Stimulated activated CD8-positive, alpha-beta memory T cell treated with anti-CD3 and anti-CD28 coated beads, Interleukin-12 subunit alpha, Interleukin-12 subunit beta, amount 100 ng/mL, for 4 hours (primary cell): ENCODE measurements at regions not wholly inside any gene's neighbourhood (a gene's known extent, or its start where the extent isn't known, plus 50 kb on each side); places are given as distances from the start of the nearest gene placed in this dataset.

Experiments
- DNase-seq: peaks from one replicate; pipeline ENCODE4 v3.0.0-alpha.2; 2020; ENCODE audit warnings: low read depth

DNA sequence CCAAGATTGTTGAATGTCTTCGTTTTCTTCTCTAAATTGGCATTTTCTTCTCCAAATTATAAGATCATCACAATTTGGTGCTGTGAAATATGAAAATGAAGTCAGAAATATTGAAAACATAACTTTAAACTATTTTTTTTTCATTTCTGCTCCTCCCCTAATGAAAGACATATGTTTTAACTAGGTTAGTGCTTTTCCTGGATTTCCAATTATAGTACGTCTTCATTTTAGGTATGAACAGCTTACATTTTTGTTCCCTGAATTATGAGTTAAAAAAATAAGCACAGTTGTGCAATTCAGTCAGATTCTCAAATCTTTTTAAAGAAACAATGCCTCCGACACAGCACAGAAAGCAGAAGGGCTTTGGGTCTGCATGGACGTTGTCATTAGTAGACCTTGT, 83.5 kb upstream of the CFAP20DC start:
- DNase-seq, result no peak

DNA sequence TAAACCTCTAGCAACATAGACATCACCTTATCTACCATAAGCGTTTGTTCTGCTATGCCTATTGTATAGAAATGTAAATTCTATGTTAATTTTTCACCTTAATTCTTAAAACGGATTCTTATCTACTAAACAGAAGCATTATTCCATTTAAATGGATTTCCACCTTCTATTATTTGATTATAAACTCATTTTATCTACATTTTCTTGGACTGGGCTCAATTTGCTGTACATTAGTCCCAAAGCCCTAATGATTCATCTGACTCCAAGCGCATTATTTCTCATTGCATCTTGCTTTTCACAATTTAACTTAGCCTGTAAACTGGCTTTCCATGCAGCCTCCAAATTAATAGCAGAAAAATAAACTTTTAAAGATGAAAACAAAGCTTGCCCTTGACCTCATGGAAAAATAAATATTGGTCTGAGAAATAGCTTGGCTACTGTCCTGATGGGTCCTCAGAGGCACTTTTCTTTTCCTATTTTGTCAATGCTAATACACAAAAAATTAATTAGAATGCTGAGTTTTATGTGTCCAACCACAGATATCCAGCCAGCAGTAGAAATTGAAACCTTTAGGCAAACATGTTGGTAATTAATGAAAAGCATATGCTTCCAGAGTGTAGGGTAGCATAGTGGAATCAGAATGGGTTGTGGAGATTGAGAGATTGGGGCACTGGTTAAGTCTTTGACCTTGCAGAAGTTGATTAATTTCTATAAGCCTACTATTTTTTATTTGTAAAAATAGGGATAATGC, 81.4 kb upstream of the CFAP20DC start:
- no peak for DNase-seq

DNA sequence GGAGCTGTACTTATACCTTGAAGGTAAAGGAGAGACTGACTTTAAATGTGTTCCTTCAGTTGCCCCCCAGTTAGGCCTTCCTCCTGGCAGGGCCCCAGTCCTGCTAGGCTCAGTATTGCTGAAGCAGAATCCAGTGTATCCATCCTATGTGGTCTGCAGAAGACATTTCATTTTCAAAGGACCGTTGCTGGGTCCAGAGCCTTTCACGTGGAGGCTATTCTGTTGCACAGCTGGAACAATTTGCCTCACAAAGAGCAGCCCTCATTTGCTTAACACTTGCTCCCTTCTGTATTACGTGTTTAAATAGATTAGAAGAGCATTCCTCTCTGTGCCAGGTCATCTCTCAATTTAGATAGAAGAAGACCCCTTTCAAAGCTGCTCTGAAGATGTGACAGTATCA, 78.9 kb upstream of the CFAP20DC start:
- DNase-seq, result no peak

DNA sequence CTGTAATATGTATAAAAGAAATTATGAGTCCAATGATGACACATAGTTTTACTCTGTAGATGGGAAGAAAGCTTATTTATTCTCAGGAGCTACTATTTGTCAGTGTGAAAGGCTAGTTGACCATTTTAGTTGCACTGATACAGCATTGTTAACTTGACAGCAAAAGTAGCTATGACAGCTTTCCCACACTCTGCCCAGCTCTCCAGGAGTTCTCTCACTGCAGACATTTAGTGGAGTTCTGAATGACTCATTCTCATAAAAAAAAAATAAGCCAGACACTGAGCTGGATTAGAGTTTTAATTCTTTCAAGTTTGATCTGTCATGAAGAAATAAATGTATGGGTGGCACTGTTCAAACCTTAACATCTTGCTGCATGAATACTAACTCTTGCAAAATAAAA, 77.2 kb upstream of the CFAP20DC start:
- DNase-seq, result no peak

DNA sequence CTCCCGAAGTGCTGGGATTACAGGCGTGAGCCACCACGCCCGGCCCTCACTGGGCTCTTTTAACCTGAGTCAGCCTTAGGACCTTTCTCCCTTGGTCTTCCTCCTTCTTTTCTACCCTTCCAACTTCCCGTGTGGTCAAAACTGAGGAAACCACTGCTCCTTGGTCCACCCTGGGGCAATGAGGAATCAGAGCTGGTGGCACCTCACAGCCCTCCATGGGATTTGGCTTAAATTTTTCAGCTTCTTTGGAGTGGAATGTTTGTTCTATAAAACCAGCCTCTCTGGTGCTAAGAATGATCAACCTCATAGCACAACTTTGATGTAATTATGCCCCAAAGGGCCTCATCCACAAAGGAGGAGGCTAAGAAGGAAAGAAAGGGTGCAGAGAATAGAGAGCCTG, 76.6 kb upstream of the CFAP20DC start:
- DNase-seq, result no peak

DNA sequence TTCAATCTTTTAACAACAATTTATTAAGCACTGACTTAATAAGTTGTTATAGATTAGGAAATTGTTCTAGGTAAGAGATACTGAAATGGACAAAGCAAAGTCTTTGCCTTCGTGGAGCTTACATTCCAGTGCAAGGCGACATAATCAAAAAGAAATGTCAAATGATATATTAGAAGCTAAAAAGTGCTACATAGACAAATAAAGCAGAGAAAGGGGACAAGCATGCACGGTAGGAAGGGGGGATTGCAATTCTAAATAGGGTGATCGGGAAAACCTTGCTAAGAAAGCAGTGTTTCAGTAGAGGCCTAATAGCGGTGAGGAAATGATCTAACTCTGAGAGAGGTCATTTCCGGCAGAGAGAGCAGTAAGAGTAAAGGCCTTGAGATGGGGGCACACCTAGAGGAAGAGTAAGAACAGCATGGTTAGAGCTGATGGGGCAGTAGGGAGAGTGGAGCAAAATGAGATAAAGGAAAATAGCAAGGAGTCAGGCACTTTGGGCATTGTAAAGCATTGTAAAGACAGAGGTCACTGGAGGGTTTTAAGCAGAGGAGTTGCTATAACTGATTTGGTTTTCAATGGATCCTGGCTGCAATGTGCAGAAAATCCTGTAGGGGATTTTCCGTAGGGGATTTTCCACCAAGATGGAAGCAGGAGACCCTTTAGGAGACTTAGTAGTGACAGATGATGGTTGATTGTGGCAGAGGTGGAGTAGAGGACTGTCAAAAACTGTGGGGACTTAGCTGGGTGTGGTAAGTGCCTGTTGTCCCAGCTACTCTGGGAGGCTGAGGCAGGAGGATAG, 71.7 kb upstream of the CFAP20DC start:
- DNase-seq, result no peak

DNA sequence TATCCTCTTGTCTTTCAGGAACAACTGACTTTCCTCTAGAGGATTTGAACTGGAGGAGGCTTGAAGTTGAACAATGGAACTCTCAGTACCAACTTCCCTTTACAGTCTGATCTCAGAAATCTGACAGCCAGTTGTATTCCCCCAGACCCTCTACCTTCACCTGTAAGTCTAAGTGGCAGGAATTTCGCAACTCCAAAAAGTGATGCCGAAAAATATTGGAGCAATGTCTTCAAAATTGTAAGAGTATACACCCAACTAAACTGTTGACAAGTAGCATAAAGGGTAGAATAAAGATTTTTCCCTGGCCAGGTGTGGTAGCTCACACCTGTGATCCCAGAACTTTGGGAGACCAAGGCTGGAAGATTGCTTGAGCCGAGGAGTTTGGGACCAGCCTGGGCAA, 69.1 kb upstream of the CFAP20DC start:
- no peak for DNase-seq

DNA sequence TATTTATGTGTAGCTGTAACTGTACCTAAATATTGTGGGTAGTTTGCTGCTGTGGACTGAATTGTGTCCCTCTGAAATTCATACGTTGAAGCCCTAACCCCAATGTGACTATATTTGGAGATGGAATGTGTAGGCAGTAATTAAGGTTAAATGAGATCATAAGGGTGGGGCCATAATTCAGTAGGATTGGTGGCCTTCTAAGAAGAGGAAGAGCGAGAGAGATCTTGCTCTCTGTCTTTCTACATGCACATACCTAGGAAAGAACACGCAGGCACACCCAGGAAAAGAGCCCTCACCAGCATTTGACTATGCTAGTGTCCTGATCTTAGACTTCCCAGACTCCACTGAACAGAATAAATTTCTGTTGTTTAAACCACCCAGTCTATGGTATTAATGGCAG, 67.6 kb upstream of the CFAP20DC start:
- no peak for DNase-seq

DNA sequence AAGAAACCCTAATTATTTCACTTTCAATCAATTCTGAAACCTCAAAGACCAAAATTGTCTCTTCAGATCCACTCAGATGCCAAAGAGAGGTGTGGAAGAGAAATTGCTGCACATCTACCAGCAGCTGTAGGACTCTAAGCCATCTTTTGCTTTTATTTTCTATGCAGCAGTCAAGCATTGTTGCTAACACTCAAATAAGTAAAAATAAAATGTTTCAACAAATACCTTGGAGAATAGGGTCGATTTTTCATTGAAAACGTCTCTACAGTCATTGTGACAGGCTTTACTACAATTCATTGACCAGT, 66.4 kb upstream of the CFAP20DC start:
- no peak for DNase-seq

DNA sequence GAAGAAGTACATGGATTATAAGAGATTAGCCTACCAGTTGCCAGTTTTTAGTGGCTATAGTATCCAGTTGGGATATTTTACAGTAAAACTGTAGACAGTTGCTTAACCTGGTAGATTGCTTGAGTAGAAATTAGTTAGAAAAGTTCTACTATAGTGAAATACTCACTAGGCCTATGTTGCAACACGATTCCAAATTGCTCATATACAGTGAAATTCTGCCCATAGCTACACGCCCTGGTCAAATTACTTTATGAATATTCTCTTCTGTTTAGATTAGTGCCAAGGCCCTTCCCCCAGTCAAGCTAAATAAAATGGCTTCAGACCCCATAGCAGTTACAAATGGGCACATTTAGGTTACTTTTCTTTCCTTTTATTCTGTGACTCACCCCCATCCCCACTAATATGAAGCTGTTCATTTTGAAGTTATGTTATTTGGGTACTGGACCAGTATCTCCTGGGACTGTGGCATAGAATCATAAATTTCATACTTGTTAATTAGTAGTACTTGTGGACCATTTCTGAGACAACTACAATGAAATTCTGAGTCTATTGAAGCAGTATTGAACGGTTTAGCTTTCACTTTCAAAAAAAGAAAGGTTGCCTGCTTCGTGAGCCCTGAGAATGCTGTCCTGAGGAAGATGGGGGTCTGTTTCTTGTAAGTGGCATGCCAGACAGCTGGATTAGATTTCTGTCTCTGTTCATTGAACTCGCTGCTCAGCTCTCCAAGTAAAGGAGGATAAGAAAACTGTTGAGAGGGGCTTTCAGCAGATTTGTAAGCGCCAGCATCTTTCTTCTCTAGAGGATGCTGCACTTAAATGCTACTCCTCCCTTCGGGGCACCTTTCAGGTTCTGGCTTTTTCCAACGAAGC, 65.8 kb upstream of the CFAP20DC start:
- DNase-seq, result no peak

DNA sequence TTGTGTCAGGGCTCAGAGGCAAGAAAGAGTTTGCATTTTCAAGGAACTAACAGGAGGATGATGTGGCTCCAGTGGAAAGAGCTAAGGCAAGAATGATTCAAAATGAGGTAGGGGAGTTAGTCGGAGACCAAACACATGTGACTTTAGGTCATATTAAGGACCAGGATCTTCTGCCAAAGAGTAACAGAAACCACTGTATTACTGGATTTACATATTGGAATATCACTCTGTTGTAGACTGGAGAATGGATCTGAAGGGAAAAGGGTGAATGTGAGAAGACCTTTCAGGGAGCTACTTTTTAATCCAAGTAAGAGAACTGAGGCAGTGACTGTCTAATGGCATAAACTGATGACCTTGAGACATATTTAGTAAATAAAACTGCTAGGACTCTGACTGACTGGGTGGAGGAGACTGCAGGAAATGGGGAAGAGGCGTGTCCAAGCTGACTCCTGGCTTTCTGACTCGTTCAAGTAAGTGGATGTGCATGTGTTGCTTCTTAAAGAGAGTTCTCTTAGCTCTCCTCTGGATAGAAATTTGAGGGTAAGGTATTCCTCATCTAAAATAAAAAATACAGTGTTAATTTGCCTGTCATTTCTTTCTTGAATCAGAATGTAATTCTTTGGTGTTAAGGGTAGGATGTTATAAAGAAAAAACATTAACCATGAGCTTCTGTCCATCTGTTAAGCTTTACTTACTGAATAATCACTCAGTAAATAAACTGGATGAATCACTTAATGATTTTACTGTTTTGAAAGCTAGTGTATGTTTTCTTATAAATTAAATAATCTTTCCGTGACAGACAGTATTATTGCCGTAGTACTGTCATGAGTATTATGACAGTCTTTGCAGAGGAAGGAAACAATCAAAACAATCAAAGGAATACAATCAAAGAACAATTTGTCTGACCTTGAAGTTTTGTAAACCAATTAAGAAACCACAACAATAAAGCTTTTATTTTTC, 58.3 kb upstream of the CFAP20DC start:
- DNase-seq, result no peak

DNA sequence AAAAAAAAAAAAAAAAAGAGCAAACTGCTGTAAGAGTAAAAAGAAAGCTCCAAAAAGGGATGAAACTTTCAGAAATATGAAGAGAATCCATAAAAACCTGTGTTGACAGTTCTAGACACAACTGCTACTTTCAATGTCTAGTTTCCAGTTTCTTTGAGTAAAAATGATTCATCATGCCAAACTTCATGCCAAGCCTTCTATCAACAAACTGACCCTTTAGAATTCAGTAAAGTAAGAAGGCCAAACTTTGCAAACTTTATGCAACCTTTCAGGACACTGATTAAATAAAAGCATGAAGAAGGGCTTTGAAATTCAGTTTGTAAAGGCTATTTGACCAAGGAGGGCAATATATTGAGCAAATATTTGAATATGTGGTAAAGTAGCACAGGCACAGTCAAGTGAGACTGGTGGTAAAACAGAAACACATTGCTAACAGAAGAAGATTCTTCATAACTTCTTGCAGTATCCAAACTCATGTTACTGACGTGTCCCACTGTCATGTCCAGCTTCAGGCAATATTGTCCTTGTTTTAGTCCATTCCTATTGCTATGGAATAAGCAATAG, 56.3 kb upstream of the CFAP20DC start:
- DNase-seq, result no peak

DNA sequence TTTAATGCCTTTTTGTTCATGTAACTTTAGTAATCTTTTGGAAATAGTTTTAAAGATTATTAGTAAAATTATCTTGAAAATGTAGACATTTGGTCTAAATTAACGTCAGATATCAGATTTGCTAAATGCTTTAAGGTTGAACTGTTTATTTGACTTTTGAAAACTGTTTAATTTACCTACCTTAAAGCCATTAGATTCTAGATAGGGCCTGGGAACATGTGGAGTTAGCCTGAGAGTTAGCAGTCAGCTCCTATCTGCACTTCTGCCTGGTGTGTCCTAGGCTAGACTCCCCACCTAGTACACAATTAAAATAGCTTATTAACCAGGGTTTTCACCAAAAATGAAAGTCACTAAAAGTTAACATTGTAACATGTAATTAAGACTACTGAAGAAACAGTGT, 53.7 kb upstream of the CFAP20DC start:
- DNase-seq, result no peak

DNA sequence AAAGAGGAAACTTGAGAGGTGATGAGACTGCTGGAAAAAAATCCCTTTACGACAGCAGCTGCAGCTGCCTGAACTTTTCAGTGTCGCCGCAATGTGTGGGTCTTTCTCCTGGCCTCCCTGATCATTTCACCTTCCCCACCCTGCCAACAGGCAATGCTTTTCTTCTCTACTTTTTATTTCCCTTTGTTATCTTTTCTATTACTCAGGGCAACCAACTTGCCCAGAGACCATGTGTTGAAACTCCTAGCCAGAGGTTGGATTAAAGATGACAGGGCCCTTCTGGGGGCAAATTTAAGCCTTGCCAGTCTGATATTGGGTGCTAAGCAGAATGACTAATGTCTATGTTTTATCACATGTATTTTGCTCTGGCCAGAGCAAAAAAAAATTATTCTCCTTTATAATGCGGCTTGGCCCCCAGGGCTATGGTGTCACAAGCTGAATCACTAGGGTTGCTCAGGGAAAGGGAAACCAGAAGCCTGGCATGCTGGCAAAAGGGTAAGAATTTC, 51.5 kb upstream of the CFAP20DC start:
- no peak for DNase-seq
